A549 (cell line): ENCODE measurements at regions not wholly inside any gene's neighbourhood (a gene's known extent, or its start where the extent isn't known, plus 50 kb on each side); places are given as distances from the start of the nearest gene placed in this dataset.

Experiments
- BHLHE40 ChIP-seq: IDR thresholded peaks from 2 replicates; pipeline ENCODE4 v1.6.1; 2012; ENCODE audit warnings: low read depth, low read length, inconsistent platforms
- USF2 ChIP-seq: fragments of 450-650 bp; IDR thresholded peaks from 2 replicates; pipeline ENCODE4 v1.6.1; 2014; ENCODE audit warnings: antibody characterized with exemption
- TF ChIP-seq, protein P1 (sequence below): fragments of >200 bp; sonication (Bioruptor Twin); formaldehyde crosslinking; IDR thresholded peaks from 3 replicates; pipeline ENCODE4 v1.5.1; 2016

DNA sequence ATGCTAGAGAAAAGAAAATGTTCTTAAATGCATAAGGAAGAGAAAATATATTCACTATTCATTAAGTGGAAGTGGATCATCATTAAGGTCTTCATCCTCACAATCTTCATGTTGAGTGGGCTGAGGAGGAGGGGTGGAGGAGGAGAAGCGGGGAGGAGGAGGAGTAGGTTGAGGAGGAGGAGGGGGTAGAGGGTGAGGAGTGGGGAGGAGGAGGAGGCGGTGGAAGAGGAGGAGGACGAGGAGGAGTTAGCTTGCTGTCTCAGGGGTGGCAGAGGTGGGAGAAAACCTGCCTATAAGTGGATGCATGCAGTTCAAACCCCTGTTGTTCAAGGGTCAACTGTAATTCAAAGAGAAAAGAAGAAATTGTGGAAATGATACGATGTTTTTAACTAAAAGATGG, 71.6 kb downstream of the MYEOV start:
- TF ChIP-seq BHLHE40 (no peak), USF2 (no peak)
- TF ChIP-seq, protein P1, sequence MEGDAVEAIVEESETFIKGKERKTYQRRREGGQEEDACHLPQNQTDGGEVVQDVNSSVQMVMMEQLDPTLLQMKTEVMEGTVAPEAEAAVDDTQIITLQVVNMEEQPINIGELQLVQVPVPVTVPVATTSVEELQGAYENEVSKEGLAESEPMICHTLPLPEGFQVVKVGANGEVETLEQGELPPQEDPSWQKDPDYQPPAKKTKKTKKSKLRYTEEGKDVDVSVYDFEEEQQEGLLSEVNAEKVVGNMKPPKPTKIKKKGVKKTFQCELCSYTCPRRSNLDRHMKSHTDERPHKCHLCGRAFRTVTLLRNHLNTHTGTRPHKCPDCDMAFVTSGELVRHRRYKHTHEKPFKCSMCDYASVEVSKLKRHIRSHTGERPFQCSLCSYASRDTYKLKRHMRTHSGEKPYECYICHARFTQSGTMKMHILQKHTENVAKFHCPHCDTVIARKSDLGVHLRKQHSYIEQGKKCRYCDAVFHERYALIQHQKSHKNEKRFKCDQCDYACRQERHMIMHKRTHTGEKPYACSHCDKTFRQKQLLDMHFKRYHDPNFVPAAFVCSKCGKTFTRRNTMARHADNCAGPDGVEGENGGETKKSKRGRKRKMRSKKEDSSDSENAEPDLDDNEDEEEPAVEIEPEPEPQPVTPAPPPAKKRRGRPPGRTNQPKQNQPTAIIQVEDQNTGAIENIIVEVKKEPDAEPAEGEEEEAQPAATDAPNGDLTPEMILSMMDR = no peak
